ENCODE measurements at regions not wholly inside any gene's neighbourhood (a gene's known extent, or its start where the extent isn't known, plus 50 kb on each side); places are given as distances from the start of the nearest gene placed in this dataset.

DNA sequence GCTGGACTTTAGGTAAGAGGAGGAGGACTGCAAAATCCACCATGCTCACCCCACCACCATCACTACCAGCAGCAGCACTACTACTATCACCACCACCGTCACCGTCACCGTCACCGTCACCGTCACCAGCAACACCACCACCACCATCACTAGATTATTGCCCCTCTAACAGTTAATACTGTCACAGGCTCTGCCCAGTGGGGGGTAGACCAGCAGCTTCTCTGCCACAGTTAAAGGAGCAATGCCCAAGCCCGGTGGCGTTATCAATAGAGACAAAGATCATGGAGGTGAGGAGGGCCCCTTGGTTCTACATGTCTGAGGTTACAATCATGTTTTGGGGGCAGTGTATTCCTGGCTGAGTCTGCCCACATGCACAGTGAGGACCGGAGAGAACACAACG, 184.4 kb upstream of the DYNLRB2 start:
- no peak for DNase-seq (ENCODE audit: low read depth)

- DNase-seq (ENCODE audit: low read depth): no peak
These were observed 185.5 kb upstream of the DYNLRB2 start for GRCh38 chr16:80355335-80355734.

DNA sequence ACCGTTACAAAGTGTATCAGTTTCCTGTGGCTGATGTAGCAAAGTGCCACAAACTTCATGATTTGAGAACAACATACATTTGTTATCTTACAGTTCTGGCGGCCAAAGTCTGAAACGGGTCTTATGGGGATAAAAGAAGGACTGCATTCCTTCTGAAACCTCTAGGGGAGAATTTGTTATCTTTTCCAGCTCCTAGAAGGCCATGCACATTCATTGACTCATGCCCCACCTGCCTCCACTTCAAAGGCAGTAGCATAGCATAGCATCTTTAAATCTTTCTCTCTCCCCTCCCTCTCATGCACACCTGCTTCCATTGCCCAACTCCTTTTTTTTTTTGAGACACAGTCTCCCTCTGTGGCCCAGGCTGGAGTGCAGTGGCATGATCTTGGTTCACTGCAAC, 190.7 kb upstream of the DYNLRB2 start:
- no peak for DNase-seq (ENCODE audit: low read depth)

DNA sequence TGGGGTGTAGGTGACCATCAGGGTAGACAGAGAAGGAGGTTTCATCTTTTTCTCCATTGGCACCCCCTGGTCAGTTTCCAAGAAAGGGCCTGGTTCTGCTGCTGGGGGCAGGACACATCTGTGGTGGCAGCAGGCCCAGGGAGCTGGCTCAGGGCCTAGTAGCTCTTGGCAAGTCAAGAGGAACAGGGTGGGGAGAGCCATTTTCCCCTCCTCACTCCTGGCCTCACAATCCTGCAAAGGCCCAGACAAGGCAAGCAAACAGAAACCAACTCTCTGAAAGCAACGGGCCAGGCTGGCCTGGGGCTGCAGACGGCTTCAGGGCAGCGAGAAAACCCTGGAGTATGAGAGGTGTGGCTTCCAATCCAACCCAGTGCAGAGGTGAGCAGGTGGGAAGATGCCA, 192.9 kb upstream of the DYNLRB2 start:
- DNase-seq (ENCODE audit: low read depth): no peak

GRCh38 chr16:80347002-80347401, 193.8 kb upstream of the DYNLRB2 start:
- DNase-seq (ENCODE audit: low read depth): no peak

DNA sequence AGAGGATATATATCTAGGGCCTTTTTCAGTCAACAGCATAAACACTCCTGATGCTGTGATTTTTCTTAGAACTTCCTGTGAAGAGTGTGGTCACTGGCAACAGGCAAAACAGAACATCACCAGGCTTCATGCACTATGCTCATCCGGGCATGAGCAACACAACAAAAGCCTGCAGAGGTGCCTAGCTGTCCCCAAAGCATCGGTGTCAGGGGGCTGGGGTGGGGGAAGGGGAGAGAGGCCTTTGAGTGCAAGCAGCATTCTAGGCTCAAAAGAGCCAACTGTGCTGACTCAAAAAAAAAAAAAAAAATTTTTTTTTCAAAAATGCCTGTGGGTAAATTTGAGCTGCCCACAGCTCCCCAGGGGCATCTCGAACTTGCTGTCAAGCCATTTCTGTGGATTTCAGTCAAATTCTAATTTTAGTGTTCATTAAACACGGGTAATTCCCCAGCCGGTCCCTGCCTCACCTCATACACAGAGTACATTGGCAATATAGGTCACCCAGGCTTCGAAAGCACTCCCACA, 194.6 kb upstream of the DYNLRB2 start:
- DNase-seq (ENCODE audit: low read depth): no peak

GRCh38 chr16:80345701-80346100, 195.1 kb upstream of the DYNLRB2 start:
- DNase-seq (ENCODE audit: low read depth): no peak

DNA sequence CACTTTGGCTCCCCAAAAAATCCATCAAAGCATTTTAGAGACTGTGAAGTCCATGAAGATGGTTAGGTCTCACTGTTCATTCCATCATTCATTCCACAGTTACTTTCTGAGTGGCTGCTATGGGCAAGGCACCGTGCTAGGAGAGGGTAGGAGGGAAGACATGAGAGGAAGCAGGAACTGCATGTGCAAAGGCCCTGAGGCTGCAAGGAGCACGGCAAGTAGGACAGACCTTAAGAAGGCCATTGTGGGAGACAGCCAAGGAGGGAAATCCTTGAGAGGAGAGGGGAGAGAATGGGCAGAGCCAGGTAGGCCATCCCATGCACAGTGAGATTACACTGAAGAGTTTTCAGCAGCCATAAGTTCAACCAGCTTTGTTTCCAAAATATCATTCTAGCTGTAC, 196.2 kb upstream of the DYNLRB2 start:
- no peak for DNase-seq (ENCODE audit: low read depth)

DNA sequence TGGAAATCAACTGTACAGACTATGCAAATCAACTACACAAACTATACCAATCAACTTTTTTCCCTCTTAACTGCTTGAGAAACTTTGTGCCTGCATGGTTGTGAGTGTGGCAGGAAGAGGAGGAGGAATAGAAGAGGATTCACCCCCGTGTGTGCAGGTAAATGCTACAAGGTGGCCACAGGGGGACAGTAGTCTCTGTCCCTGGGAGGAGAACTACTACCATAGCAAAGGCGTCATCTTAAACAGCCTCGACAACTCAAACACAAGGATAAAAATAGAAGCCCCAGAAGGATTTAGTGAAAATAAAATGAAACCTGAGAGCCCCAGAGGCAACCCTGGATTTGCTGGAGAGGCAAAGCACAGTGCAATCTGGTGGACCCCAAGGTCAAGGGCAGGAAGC, 199.5 kb upstream of the DYNLRB2 start:
- no peak for DNase-seq (ENCODE audit: low read depth)

DNA sequence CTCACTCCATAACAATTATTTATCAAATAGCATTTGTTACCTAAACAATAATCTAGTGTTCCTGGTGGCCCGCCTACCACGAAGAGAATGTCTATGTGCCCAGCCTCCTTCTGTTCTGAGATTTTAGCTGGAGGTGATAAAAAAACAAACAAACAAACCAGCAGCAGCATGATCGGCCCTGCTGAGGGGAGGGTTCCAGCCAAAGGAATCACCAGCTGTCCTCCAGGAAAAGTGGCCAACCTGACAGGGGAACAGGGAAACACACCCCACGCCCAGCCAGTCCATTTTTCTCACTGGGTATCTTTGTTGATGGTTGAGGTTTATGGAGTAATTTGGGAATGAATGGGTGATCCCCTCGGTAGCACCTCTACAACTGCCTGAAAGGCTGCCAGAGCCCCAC, 203.0 kb upstream of the DYNLRB2 start:
- DNase-seq (ENCODE audit: low read depth): no peak

DNA sequence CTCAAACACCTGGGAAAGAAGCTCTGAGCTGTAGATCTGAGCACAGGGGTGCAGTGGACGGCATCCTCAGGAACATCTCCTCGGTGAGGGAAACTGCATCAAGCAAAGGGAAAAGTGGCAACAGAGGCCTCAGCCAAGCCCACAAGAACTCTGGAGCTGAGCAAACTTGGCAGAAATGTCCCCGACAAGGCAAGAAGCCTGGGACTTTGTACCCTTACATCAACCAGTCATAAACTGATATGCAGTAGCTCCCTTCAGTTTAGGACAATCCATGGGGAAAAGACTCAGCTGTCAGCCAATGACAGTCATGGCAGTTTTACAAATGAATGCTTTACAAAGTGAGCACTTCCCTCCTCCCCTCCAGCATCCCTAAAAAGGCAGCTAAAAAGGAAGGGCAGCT, 210.0 kb upstream of the DYNLRB2 start:
- no peak for DNase-seq (ENCODE audit: low read depth)

- no peak for DNase-seq (ENCODE audit: low read depth)
These were observed 210.6 kb upstream of the DYNLRB2 start for GRCh38 chr16:80330150-80330549.

DNA sequence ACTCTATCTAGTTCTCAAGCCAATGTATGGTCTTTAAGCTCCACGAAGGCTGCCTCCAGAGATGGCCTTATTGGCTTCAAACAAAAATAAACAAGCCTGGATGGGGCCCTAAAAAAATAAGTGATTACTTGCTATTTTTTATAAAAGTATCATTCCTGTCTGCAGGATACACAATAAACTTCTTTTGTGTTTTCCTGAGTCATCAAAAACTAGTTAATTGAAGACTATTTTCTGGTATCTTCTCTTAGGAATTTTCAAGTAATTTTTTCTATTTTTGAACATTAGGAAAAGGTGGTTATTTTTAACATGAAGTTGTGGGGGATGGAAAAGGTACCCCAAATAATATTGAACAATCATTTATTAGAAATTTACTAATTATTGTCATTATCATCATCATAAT, 213.1 kb upstream of the DYNLRB2 start:
- no peak for DNase-seq (ENCODE audit: low read depth)

DNA sequence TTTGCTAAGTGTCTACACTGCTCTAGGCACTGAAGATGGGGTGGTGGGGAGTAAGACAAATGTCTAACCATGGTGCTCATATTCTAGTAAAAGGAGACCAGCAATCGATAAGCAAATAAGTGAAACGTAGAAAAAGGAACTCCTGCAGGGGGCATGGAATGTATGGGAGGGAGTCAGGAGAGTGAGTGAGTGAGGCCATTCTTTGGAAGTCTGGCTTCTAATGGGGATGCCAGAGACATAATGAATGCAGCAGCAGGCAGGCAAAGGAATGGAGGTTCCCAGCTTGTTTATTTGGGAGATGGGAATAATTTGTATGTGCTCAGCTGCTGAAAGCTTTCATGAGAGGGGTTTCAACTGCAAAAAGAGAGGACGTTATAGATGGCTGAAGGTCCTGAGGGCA, 216.4 kb upstream of the DYNLRB2 start:
- DNase-seq (ENCODE audit: low read depth): no peak

DNA sequence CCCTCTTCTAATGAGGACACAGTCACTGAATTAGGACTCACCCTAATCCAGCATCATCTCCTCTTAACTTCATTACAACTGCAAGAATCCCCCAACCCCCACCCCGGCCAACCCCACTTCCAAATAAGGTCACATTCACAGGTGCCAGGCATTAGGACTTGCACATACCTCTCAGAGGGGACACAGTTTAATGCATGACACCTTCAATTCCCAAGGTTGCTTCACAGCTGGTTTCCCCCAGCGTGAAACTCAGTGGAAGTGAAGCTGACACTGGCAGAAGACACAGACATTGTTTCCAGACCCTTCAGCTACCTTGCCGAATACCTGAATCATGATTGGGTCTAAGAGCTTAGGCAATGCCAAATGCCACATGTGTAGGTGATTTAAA, 217.0 kb upstream of the DYNLRB2 start:
- no peak for DNase-seq (ENCODE audit: low read depth)

GRCh38 chr16:80323187-80323807, 217.5 kb upstream of the DYNLRB2 start:
- no peak for DNase-seq (ENCODE audit: low read depth)

DNA sequence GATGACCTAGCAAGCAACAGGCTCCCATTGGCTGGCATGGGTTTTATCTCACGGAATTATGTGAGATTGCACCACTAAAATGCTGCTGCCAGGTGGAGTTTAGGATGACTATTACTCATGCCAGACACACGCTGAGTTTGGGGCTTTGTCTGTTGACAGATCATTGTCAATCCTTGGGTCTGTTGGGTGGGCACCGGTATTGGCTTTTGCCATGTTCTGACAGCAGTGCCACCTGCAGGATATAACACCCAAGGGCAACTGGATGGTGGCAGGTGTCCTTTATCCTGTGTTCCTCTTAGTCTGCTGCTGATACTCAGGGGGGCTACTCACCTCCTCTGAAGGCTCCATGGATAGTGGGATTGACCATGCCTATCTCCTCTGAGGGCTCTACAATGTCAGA, 221.6 kb upstream of the DYNLRB2 start:
- no peak for DNase-seq (ENCODE audit: low read depth)

DNA sequence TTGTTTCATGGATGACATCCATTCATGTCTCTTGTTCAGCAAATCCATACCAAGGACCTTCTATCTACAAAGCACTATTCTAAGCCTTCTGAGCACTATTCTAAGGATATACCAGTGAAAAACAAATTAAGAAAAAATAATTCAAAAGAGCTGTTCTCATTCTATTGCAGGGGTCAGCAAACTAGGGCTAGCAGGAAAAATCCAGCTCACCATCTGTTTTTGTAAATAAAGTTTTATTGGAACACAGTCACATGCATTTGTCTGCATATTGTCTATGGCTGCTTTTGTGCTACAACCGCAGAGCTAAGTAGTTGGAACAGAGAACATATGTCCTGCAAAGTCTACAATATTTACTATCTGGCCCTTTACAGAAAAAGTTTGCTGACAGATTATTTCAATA, 222.7 kb upstream of the DYNLRB2 start:
- no peak for DNase-seq (ENCODE audit: low read depth)

GRCh38 chr16:80317599-80318037, 223.2 kb upstream of the DYNLRB2 start:
- DNase-seq (ENCODE audit: low read depth): no peak

GRCh38 chr16:80317116-80317515, 223.7 kb upstream of the DYNLRB2 start:
- DNase-seq (ENCODE audit: low read depth): no peak

GRCh38 chr16:80314042-80314441, 226.8 kb upstream of the DYNLRB2 start:
- no peak for DNase-seq (ENCODE audit: low read depth)

DNA sequence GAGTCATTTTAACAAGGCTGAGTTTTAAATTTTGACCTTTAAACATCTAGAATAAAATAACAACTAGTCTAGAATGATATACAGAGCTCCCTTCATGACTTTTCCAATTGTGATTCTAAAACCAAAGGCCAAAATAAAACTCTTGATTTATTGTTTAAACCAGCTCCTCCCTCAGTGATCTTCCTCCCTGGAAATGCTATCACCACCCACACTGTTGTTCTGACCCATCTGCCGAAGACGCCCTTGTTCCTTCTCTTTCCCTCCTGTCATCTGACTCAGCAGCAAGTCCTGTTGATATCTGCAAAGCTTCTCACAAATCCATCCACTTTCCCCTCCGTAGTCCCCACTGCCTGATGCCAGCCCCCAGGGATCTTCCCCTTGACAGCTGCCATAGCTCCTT, 231.6 kb upstream of the DYNLRB2 start:
- no peak for DNase-seq (ENCODE audit: low read depth)

DNA sequence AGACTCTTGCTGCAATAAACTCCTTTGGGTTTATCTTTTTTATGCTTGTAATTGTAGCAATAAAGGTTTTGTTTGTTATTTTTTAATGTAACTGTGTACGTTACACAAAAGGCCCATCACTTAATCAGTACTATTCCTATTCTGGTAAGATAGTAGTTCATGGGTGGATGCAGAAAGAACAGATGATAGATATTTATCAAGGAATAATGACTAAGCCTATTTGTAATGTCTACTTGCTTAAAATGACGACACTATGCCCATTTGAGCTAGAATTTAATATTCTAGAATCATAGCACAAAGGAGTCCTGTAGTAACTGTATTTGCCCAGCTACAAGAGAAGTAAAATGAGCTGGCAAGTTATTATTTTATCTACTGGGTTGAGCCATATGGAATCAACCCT, 235.4 kb upstream of the DYNLRB2 start:
- no peak for DNase-seq (ENCODE audit: low read depth)

DNA sequence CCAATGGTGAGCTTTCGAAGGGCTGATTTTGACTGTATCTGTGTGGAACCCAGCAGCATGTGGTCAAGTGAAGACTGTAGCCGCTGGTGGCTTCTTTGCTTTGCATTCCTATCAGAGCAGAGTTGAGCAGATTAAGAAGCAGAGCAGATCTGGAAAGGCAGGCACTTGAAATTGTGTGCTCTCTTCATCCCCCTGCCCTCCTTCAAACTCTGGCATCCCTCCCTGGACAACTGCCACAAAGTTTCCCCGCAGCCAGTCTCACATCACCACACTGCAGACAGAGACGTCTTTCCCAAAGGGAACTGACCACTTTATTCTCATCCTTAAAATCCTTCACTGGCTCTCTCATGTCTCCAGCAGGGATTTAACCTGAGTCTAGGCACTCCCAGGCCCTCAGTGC, 237.1 kb upstream of the DYNLRB2 start:
- no peak for DNase-seq (ENCODE audit: low read depth)

All from forelimb muscle (tissue), 1 donor.